ENCODE measurements at regions not wholly inside any gene's neighbourhood (a gene's known extent, or its start where the extent isn't known, plus 50 kb on each side); places are given as distances from the start of the nearest gene placed in this dataset.

DNA sequence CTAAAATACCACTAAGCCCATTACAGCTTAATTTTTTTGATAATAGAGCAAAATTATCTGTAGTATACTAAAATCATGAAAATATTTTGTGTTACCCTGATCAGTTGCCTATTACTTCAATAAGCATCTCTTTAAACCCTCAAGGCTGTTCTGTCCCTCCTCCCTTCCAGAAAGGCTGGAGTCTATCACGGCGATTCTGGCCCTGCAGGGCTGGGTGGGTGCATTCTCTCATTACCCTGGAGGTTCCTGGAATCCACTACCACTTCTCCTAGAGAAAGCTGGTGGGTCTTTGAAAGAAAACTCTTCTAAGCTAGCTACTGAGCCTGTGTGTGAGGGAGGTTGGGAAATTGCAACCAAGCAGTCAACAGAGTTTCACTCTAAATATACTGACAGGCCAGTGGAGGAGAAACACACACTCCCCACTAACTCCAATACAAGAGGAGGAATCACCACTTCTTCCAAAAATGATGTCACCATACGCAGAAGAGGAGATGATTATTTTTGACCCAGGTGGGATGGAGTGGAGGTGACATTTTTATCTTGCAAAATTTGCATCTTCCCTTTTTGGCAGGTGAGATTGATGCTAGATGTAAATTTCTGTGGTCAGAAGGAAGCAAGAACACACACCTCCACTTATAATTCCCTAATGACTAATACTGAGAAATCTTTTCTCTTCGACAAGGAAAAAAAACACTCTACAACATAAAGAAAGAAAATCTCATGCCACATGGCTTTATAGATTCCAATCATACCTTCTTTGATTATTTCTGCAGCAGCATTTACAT is 182.3 kb upstream of the PHACTR1 start:
- TF ChIP-seq EZH2 (IDR thresholded peaks at IDR 0.05; ENCODE audit: borderline replicate concordance, insufficient read depth, low read depth, low read length, poor library complexity, severe bottlenecking) (no peak), CTCF (IDR thresholded peaks at IDR 0.05) (no peak)
